Renal cortical epithelial cell (primary cell): ENCODE measurements at regions not wholly inside any gene's neighbourhood (a gene's known extent, or its start where the extent isn't known, plus 50 kb on each side); places are given as distances from the start of the nearest gene placed in this dataset.
"Not testable (repeated sequence)": the region's sequence is repeated elsewhere in the genome, so short reads cannot be mapped to it uniquely, and the experiment has no call there.

ENCODE experiments used
- DNase-seq: peaks from one replicate; pipeline ENCODE4 v3.0.0-alpha.2; 2011; ENCODE audit warnings: low read depth

GRCh38 chr1:64361974-64362373, 108.0 kb upstream of the CACHD1 start:
- DNase-seq: no peak

GRCh38 chr1:64363111-64363510, 106.8 kb upstream of the CACHD1 start:
- no peak for DNase-seq

- DNase-seq: no peak
Observed at GRCh38 chr1:64363616-64364015, 106.3 kb upstream of the CACHD1 start.

GRCh38 chr1:64366821-64367220, 103.1 kb upstream of the CACHD1 start:
- no peak for DNase-seq

GRCh38 chr1:64368344-64368743, 101.6 kb upstream of the CACHD1 start:
- DNase-seq: no peak

- no peak for DNase-seq
Observed at GRCh38 chr1:64378826-64379225, 91.1 kb upstream of the CACHD1 start.

- DNase-seq: no peak
Observed at GRCh38 chr1:64387389-64388285, 82.3 kb upstream of the CACHD1 start.

GRCh38 chr1:64388336-64388735, 81.6 kb upstream of the CACHD1 start:
- no peak for DNase-seq

GRCh38 chr1:64392109-64392508, 77.8 kb upstream of the CACHD1 start:
- peak; percentile 18 for DNase-seq

- no peak for DNase-seq
Observed at GRCh38 chr1:64393790-64394189, 76.1 kb upstream of the CACHD1 start.

GRCh38 chr1:64396817-64397216, 73.1 kb upstream of the CACHD1 start:
- peak; percentile 6 for DNase-seq

- no peak for DNase-seq
Observed at GRCh38 chr1:64397541-64397940, 72.4 kb upstream of the CACHD1 start.

- DNase-seq: no peak
Observed at GRCh38 chr1:64398936-64399335, 71.0 kb upstream of the CACHD1 start.

GRCh38 chr1:64401285-64401684, 68.6 kb upstream of the CACHD1 start:
- DNase-seq: no peak

GRCh38 chr1:64403331-64403730, 66.6 kb upstream of the CACHD1 start:
- peak; percentile 10 for DNase-seq

- no peak for DNase-seq
Observed at GRCh38 chr1:64404202-64404601, 65.7 kb upstream of the CACHD1 start.

- no peak for DNase-seq
Observed at GRCh38 chr1:64405833-64406232, 64.1 kb upstream of the CACHD1 start.

- no peak for DNase-seq
Observed at GRCh38 chr1:64410217-64410616, 59.7 kb upstream of the CACHD1 start.

- DNase-seq: not testable (repeated sequence)
Observed at GRCh38 chr1:64414855-64415546, 54.9 kb upstream of the CACHD1 start.

- DNase-seq: no peak
Observed at GRCh38 chr1:64417803-64418202, 52.1 kb upstream of the CACHD1 start.
